Naive B cell (primary cell): ENCODE measurements at regions not wholly inside any gene's neighbourhood (a gene's known extent, or its start where the extent isn't known, plus 50 kb on each side); places are given as distances from the start of the nearest gene placed in this dataset.

ENCODE experiments used
- ATAC-seq, 2 donors: fragments of 150-1000 bp; cut with Tn5 transposase; 2 replicates each; pipeline ENCODE4 v1.10.0; 2021; ENCODE audit warnings: low read depth in 2 of 2, mild to moderate bottlenecking in 2 of 2, moderate library complexity in 2 of 2
- DNase-seq: peaks from one replicate; pipeline ENCODE4 v3.0.0; 2022
- H3K27ac Mint-ChIP-seq, 6 donors: one replicate each; pipeline ENCODE4 v1.8.0; 2020 to 2022; ENCODE audit warnings: mild to moderate bottlenecking in 6 of 6, mixed read lengths in 6 of 6, moderate library complexity in 5 of 6, inconsistent platforms in 2 of 6
- H3K27me3 Mint-ChIP-seq, 3 donors: one replicate each; pipeline ENCODE4 v1.8.0; 2021 to 2022; ENCODE audit warnings: mixed read lengths in 3 of 3, mild to moderate bottlenecking in 1 of 3
- H3K36me3 Mint-ChIP-seq, 2 donors: one replicate each; pipeline ENCODE4 v1.8.0; 2020 to 2022; ENCODE audit warnings: mixed read lengths in 2 of 2, inconsistent platforms in 1 of 2, mild to moderate bottlenecking in 1 of 2
- H3K4me1 Mint-ChIP-seq, 3 donors: one replicate each; pipeline ENCODE4 v1.8.0; 2020 to 2022; ENCODE audit warnings: mixed read lengths in 3 of 3, inconsistent platforms in 1 of 3, mild to moderate bottlenecking in 1 of 3, moderate library complexity in 1 of 3
- H3K4me3 Mint-ChIP-seq, 8 donors: one replicate each; pipeline ENCODE4 v1.8.0; 2020 to 2022; ENCODE audit warnings: mild to moderate bottlenecking in 8 of 8, mixed read lengths in 8 of 8, moderate library complexity in 8 of 8, inconsistent platforms in 2 of 8
- H3K9me3 Mint-ChIP-seq, 7 donors: one replicate each; pipeline ENCODE4 v1.8.0; 2020 to 2022; ENCODE audit warnings: mixed read lengths in 7 of 7, mild to moderate bottlenecking in 5 of 7, inconsistent platforms in 2 of 7, moderate library complexity in 1 of 7

DNA sequence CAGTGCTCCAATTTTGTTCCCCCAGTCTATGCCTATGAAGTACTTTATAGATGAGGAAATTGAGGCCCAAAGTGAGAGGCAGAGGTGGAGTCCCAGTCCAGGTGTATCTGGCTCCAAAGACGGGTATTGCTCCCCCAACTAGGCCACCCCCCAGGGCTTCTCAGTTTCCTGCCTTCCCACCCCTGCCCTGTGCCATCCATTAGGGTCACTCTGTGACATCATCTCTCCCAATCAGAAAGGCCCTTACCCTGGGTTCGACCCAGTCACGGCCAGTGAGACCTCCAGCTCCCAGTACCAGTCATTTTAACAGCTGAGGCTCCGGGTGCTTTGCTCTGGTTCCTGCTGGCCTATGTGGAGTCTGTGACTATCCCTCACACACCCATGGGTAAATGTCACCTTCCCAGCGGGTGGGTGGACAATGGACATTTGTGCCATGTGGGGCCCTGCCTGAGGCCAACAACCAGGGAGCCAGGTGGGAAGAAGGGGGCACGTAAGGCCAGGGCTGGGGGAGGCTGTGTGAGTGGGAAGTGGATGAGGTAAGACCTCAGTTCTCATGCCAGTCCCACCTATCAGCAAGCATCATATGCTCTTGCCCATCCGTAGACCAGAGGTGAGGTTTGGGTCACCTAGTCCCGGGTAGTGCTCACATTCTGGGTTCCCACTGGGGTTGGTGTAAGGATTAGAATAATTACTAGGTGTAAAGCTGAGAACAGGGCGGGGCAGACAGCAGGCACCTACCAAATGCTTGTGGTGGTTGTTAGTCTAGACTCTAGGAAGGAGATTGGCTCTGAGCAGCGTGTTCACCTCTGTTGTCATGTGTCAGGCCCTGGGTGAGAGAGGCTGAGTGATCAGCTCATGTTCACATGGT is 685.9 kb downstream of the MATN1 start:
- H3K4me3 Mint-ChIP-seq = no peak overlapping the region
- H3K4me1 Mint-ChIP-seq = no peaks in the 10 kb centered on the region
- ATAC-seq (no peak), DNase-seq (no peak)
- peaks cover 4 to 15% (median 9%) of the 10 kb centered on the region in 3 donors for H3K27me3 Mint-ChIP-seq
- H3K9me3 Mint-ChIP-seq = peaks cover 0 to 15% (median 5%) of the 10 kb centered on the region in 7 donors
- no peak overlapping the region for H3K27ac Mint-ChIP-seq
- no peaks in the 10 kb centered on the region for H3K36me3 Mint-ChIP-seq

DNA sequence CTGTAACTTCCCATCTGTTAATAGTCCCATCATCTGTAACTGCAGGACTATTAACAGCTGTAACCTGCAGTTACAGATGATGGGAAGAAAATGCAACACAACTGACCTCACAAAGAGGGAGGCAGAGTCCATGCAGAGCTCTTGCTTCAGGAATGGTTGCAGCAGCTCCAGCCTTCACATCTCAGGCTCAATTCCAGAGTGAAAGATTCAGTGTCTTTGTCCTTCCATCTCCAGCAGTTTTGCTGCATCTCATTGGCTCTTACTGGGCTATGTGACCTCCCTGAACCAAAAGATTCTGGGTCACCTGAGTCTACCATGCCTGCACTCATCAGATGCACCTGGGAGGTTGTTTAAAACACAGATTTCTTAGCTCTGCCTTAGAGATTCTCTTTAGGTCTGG is 686.7 kb downstream of the MATN1 start:
- H3K36me3 Mint-ChIP-seq = no peaks in the 10 kb centered on the region
- H3K27me3 Mint-ChIP-seq = peaks cover 4 to 15% (median 9%) of the 10 kb centered on the region in 3 donors
- ATAC-seq (no peak), DNase-seq (no peak)
- no peak overlapping the region for H3K4me3 Mint-ChIP-seq
- no peak overlapping the region for H3K27ac Mint-ChIP-seq
- H3K9me3 Mint-ChIP-seq = peaks cover 0 to 23% (median 6%) of the 10 kb centered on the region in 7 donors
- H3K4me1 Mint-ChIP-seq = no peaks in the 10 kb centered on the region

DNA sequence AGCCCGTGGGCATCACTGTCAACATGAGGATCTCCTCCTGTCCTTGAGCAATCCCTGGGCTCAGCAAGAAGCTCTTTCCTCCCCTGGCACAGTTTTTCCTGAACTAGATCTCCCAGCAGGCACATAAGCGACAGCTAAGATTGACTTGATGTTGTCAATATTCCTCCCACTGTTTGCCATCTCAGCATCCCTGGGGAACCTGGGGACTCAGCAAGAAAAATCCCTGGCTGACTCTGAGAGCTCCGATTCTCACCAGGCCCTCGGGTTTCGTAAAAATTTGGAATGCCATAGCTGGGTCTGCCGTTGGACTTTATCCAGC is 687.2 kb downstream of the MATN1 start:
- DNase-seq (no peak), ATAC-seq (no peak)
- no peak overlapping the region for H3K4me3 Mint-ChIP-seq
- no peak overlapping the region for H3K27ac Mint-ChIP-seq
- H3K9me3 Mint-ChIP-seq = peaks cover 0 to 18% (median 5%) of the 10 kb centered on the region in 7 donors
- H3K36me3 Mint-ChIP-seq = no peaks in the 10 kb centered on the region
- no peaks in the 10 kb centered on the region for H3K4me1 Mint-ChIP-seq
- H3K27me3 Mint-ChIP-seq = peaks cover 4 to 15% (median 9%) of the 10 kb centered on the region in 3 donors

DNA sequence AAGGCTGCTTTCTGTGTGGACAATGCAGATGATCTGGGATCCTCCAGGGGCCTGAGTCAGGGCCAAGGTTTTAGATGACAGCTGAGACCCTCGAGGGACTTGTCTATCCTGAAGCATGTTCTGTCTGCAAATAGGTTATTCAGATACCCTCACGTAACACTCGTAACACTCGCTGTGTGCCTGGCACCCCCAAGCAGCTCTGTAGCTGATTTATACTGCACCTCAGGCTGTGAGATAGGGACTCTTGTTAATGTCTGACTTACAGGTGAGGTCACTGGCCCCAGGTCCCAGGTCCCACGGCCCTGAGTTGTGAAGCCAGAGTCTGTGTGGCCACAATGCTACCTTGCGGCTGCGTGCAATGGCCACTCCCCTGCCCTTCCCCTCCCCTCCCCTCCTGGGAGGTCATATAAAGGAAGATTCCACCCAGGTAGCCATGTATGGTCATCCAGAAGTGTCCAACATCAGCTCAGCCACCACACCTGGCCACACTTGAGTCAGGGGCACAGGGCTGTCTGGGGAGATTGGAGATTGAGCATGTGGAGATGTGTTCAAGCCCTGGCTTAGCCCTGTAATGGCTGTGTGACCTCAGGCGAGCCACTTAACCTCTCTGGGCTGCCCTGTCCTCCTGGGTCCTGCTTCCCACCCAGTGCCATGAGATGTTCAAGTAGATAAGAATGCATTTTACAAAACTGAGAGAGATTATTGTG is 687.7 kb downstream of the MATN1 start:
- peaks cover 0 to 18% (median 6%) of the 10 kb centered on the region in 7 donors for H3K9me3 Mint-ChIP-seq
- H3K4me1 Mint-ChIP-seq = no peaks in the 10 kb centered on the region
- no peak for ATAC-seq
- DNase-seq = no peak
- H3K4me3 Mint-ChIP-seq = no peak overlapping the region
- peaks cover 8 to 15% (median 9%) of the 10 kb centered on the region in 3 donors for H3K27me3 Mint-ChIP-seq
- H3K36me3 Mint-ChIP-seq = no peaks in the 10 kb centered on the region
- H3K27ac Mint-ChIP-seq = no peak overlapping the region

DNA sequence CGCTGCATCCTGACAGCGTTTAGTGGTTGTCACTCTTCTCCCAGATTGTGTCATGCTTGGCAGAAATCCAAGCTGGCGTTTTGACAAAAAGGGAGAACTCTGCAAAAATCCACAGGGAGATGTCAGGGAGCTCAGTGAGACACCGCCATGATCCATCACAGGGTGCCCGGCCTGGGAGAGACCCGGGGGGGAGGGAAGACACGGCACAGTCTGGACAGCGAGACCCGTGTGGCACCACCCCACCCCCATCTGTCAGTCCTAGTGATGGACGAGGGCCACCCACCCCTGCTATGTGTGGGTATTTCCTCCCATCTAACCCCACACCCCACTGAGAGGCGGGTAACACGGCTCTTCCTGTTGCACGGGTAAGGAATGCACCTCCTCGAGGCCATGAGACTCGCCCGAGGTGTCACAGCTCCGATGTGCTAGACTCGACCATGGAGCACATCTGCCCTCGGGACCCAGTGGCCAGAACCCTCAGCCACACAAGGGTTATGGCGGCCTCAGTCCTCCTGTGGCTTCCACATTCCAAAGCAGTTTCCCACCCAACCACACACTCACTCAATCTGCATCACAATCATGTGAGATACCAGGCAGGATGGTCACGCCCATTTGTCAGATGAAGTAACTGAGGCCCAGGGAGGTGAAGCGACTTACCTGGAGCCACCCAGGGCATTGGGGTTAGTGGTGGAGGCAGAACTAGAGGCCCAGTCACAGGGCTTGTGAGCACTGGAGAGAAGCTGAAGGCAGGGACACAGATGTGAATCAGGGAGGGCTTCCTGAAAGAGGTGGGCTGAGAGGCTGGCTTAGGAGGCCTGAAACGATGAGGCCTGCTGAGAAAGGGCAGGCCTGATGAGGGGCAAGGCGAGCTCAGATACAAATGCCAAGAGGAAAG is 688.5 kb downstream of the MATN1 start:
- H3K36me3 Mint-ChIP-seq = no peaks in the 10 kb centered on the region
- peaks cover 5 to 15% (median 9%) of the 10 kb centered on the region in 3 donors for H3K27me3 Mint-ChIP-seq
- peaks cover 0 to 18% (median 5%) of the 10 kb centered on the region in 7 donors for H3K9me3 Mint-ChIP-seq
- ATAC-seq = no peak
- DNase-seq = no peak
- no peak overlapping the region for H3K27ac Mint-ChIP-seq
- H3K4me1 Mint-ChIP-seq = no peaks in the 10 kb centered on the region
- H3K4me3 Mint-ChIP-seq = no peak overlapping the region

DNA sequence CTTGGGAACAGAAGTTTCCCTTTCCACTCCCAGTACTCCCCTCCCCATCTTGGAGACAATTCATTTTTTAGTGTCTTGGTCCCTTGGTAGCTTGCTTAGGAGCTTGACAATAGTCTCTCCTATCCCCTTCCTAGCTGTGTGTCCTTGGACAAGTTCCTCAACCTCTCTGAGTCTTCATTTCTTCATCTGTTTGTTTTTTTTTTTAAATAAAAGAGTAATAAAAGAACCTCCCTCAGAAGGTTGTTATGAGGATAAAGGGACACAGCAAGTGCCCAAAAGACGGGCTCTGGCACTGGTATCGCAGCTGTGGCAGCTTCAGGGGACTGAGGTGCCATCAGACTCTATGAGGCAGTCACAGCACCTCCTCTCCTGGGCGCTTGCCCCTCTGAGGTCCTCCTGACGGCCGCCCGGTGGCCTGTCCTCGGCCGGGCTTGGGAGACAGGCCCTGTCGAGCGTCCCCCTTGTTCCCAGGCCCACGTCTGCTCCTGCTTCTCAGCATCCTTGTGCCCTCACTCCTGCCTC is 689.2 kb downstream of the MATN1 start:
- Mint-ChIP-seq H3K4me3 (no peak overlapping the region), H3K4me1 (no peaks in the 10 kb centered on the region), H3K36me3 (no peaks in the 10 kb centered on the region), H3K9me3 (peaks cover 0 to 18% (median 5%) of the 10 kb centered on the region in 7 donors), H3K27me3 (peaks cover 0 to 17% (median 9%) of the 10 kb centered on the region in 3 donors), H3K27ac (no peak overlapping the region)
- ATAC-seq (no peak), DNase-seq (no peak)

DNA sequence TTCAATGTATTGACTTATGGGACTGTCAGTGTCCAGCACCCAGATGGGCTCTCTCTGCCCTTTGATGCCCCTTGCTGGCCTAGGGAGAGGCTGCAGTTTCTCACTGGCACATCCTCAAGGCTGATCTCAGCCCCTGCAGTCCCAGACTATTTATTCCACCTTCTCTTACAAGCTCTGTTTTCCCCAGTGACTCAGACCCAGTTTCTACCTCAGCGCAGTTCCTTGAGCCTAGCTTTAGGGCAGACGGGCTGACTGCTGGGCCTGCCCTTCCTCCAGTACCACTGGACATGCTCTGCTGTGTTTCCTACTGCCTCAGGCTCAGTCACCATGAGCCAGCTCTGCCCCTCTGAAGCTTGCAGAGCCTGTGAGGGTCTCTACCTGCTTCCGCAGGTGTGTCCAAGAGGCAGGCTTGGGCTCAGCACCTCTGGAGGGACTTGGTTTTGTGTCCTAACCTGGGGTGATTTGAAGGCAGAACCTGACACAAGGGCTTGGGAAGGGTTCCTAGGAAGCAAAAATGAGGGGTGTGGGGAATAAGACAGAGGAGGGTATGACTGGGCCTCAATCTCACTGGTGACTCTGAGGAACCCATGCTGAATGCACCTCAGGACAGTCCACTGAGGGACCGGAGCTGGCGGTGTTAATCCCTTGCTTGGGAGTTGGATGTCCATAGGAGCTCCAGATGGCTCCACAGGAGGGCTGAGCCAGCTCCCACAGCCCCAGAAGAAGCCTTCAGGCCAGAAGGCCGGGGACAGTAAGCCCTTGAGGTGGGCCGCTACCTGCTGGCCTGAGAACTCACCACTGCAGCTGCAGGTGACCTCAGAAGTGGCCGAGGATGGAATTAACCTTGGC is 689.9 kb downstream of the MATN1 start:
- no peak for DNase-seq
- H3K36me3 Mint-ChIP-seq = no peaks in the 10 kb centered on the region

DNA sequence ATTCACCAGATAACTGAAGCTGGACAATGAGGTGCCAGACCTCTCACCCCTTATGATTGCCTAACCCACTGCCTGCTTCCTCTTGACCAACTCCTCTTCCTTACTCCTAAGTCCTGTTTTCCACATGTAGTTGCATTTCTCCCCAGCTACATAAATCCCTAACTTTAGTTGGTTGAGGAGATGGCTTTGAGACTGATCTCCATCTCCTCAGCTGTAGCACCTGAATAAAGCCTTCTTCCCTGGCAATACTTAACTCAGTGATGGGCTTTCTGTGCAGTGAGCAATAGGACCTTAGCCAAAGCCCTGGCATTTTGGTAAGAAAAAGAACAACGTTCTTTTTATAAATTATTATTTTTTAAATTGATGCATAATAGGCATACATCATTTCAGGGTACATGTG is 691.1 kb downstream of the MATN1 start:
- DNase-seq (no peak), ATAC-seq (no peak)
- Mint-ChIP-seq H3K36me3 (no peaks in the 10 kb centered on the region), H3K9me3 (peaks cover 0 to 18% (median 6%) of the 10 kb centered on the region in 7 donors), H3K4me3 (no peak overlapping the region), H3K27me3 (peaks cover 9 to 16% (median 12%) of the 10 kb centered on the region in 3 donors), H3K27ac (no peak overlapping the region), H3K4me1 (no peaks in the 10 kb centered on the region)

More for the DNA sequence above, 689.9 kb downstream of the MATN1 start:
- Mint-ChIP-seq H3K9me3 (peaks cover 0 to 18% (median 5%) of the 10 kb centered on the region in 7 donors), H3K4me3 (no peak overlapping the region), H3K4me1 (no peaks in the 10 kb centered on the region), H3K27me3 (peaks cover 3 to 20% (median 9%) of the 10 kb centered on the region in 3 donors), H3K27ac (no peak overlapping the region)
- ATAC-seq = no peak

DNA sequence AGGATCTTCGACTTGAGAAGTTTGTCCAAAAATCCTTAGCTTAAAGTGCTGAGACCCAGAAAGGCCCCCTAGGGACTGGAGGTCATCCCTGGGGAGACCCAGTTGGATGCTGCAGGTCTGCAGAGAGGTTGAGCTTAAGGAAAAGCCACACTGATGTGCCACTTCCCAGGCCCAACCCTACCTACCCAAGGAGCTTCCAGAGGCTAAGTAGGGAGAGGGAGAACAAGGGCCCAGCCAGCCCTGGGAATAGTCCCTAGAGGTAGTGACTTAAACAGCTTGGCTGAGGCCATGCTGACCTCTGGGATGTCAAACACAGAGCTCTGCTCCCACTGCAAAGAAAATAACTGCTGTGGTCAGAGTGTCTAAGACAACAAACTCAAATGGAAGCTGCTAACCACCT is 693.7 kb downstream of the MATN1 start:
- H3K27me3 Mint-ChIP-seq = peaks cover 6 to 20% (median 13%) of the 10 kb centered on the region in 3 donors
- H3K9me3 Mint-ChIP-seq = peaks cover 0 to 24% (median 6%) of the 10 kb centered on the region in 7 donors
- H3K4me1 Mint-ChIP-seq = no peaks in the 10 kb centered on the region
- H3K36me3 Mint-ChIP-seq = no peaks in the 10 kb centered on the region
- peak overlapping the region in 1 of 8 donors; percentile 26 for H3K4me3 Mint-ChIP-seq
- H3K27ac Mint-ChIP-seq = no peak overlapping the region
- no peak for ATAC-seq
- no peak for DNase-seq

DNA sequence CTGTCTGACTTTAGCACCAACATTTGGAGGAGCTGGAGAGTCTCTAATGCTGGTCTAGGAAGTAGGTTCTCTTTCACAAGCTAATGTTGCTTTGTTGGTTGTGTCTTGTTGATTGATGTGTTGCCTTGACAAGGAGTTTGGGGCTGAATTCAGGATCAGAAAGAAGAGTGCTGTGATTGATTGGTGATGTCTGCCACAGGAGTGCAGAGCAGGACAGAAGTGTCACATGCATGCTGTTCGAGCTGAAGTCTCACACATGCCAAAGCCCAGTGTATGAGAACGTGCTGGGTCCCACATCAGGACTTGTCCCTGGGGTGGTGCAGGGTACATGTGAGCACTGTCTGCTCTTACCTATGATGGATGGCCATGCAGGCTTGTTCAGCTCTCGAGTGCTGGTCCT is 694.4 kb downstream of the MATN1 start:
- no peak for DNase-seq
- Mint-ChIP-seq H3K27ac (no peak overlapping the region), H3K36me3 (no peaks in the 10 kb centered on the region), H3K27me3 (peaks cover 9 to 26% (median 20%) of the 10 kb centered on the region in 3 donors), H3K9me3 (peaks cover 0 to 26% (median 6%) of the 10 kb centered on the region in 7 donors), H3K4me1 (no peaks in the 10 kb centered on the region), H3K4me3 (no peak overlapping the region)
- no peak for ATAC-seq

DNA sequence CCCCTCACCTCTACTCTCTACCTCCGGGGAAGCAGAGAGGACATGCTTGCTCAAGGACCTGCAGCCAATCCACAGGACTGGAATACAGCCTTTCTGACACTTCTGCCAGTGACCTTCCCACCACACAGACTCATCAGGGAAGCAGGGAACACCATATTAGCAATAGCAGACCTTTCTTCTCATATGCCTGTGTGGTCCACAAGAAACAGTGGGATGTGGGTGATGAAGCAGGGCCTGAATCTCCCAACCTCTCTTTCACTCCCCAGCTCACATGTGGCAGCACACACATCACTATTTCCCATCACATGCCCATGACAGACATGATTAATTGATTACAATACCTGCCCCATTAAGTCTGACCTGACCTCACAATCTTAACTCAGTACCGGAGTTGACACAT is 695.1 kb downstream of the MATN1 start:
- Mint-ChIP-seq H3K9me3 (peaks cover 0 to 28% (median 4%) of the 10 kb centered on the region in 7 donors), H3K36me3 (no peaks in the 10 kb centered on the region), H3K27ac (no peak overlapping the region), H3K4me1 (no peaks in the 10 kb centered on the region), H3K4me3 (no peak overlapping the region), H3K27me3 (peaks cover 12 to 33% (median 22%) of the 10 kb centered on the region in 3 donors)
- no peak for ATAC-seq
- DNase-seq = no peak

DNA sequence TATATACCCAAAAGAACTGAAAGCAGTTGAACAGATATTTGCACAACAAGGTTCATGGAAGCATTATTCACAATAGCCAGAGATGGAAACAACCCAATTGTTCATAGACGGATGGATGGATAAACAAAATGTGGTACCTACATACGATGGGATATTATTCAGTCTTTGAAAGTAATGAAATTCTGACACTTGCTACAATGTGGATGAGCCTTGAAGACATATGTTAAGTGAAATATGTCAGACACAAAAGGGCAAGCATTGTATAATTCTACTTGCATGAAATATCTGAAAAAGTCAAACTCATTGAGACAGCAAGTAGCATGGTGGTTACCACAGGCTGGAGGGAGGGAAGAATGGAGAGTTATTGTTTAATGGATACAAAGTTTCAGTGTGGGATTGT is 696.1 kb downstream of the MATN1 start:
- Mint-ChIP-seq H3K36me3 (no peaks in the 10 kb centered on the region), H3K4me3 (no peak overlapping the region), H3K9me3 (peaks cover 0 to 21% (median 3%) of the 10 kb centered on the region in 7 donors), H3K27ac (no peak overlapping the region), H3K27me3 (peaks cover 15 to 43% (median 32%) of the 10 kb centered on the region in 3 donors), H3K4me1 (no peaks in the 10 kb centered on the region)
- ATAC-seq (no peak), DNase-seq (no peak)
